Gastroesophageal sphincter (tissue), 4 donors: ENCODE measurements at regions not wholly inside any gene's neighbourhood (a gene's known extent, or its start where the extent isn't known, plus 50 kb on each side); places are given as distances from the start of the nearest gene placed in this dataset.

ENCODE experiments used
- ATAC-seq: fragments of 150-250 bp; one replicate; pipeline ENCODE4 v1.9.1; 2016; ENCODE audit warnings: mild to moderate bottlenecking, moderate library complexity
- H3K27ac ChIP-seq, 4 donors: fragments of 200-600 bp; sonication (generic) in 3 of 4; 1 replicate in 3 of 4; 2 replicates in 1 of 4; pipeline ENCODE4 v1.5.1; 2016 to 2019
- H3K27me3 ChIP-seq: fragments of 200-600 bp; sonication (generic); one replicate; pipeline ENCODE4 v1.5.1; 2019
- H3K36me3 ChIP-seq, 2 donors: fragments of 200-600 bp; sonication (generic); one replicate each; pipeline ENCODE4 v1.5.1; 2019; ENCODE audit warnings: control low read depth in 1 of 2
- H3K4me1 ChIP-seq, 3 donors: fragments of 200-600 bp; sonication (generic); 1 replicate in 2 of 3; 2 replicates in 1 of 3; pipeline ENCODE4 v1.5.1; 2016 to 2019; ENCODE audit warnings: control low read depth in 2 of 3
- H3K4me3 ChIP-seq, 2 donors: fragments of 200-600 bp; sonication (generic); one replicate each; pipeline ENCODE4 v1.5.1; 2019; ENCODE audit warnings: mild to moderate bottlenecking in 1 of 2, moderate library complexity in 1 of 2
- H3K9me3 ChIP-seq, 3 donors: fragments of 200-600 bp; sonication (generic); one replicate each; pipeline ENCODE4 v1.5.1; 2017 to 2019; ENCODE audit warnings: control low read depth in 2 of 3
- CTCF ChIP-seq, 4 experiments: fragments of 200-600 bp in 2 of 4; fragments of 450-650 bp in 2 of 4; sonication (generic) in 1 of 4; IDR thresholded peaks; one replicate each; pipeline ENCODE4 v1.5.1; 2017 to 2019; ENCODE audit warnings: antibody characterized with exemption in 4 of 4, mild to moderate bottlenecking in 2 of 4, moderate library complexity in 2 of 4
- EP300 ChIP-seq: sonication (generic); formaldehyde crosslinking; IDR thresholded peaks from one replicate; pipeline ENCODE4 v1.6.1; 2017; ENCODE audit warnings: antibody characterized with exemption, mild to moderate bottlenecking
- POLR2A ChIP-seq, 2 donors: fragments of 450-650 bp; IDR thresholded peaks; one replicate each; pipeline ENCODE4 v1.6.1; 2017; ENCODE audit warnings: antibody characterized with exemption in 2 of 2, mild to moderate bottlenecking in 2 of 2, moderate library complexity in 1 of 2
- POLR2AphosphoS5 ChIP-seq: sonication (generic); formaldehyde crosslinking; IDR thresholded peaks from one replicate; pipeline ENCODE4 v1.6.1; 2017; ENCODE audit warnings: antibody characterized with exemption
- WGBS, 2 donors: methylation state at CpG; one replicate each; pipeline ENCODE4 v1.1.5; 2018; ENCODE audit warnings: low coverage in 1 of 2; 5-methylcytosine and 5-hydroxymethylcytosine counted together

GRCh38 chr2:67918471-67918870, 144.3 kb downstream of the C1D start:
- no peak for ATAC-seq
- H3K27me3 ChIP-seq, result no peaks in the 10 kb centered on the region
- no peaks in the 10 kb centered on the region for H3K36me3 ChIP-seq
- H3K4me3 ChIP-seq, result no peak overlapping the region
- TF ChIP-seq EP300, result no peak
- TF ChIP-seq POLR2AphosphoS5, result no peak
- TF ChIP-seq POLR2A (IDR thresholded peaks at IDR 0.05), result no peak
- 60 to 75% methylated on average over 2 to 3 of the region's 3 CpGs for WGBS, 2 donors
- no peaks in the 10 kb centered on the region for H3K4me1 ChIP-seq
- H3K9me3 ChIP-seq, result no peaks in the 10 kb centered on the region
- no peak overlapping the region for H3K27ac ChIP-seq

- Histone ChIP-seq H3K4me3 (no peak overlapping the region), H3K36me3 (no peaks in the 10 kb centered on the region), H3K27ac (no peak overlapping the region), H3K9me3 (no peaks in the 10 kb centered on the region), H3K4me1 (no peaks in the 10 kb centered on the region), H3K27me3 (no peaks in the 10 kb centered on the region)
- 33% methylated on average over 1 of the region's 1 CpG; no CpG with 5 or more reads in 1 of the 2 donors for WGBS, 2 donors
- TF ChIP-seq POLR2A (IDR thresholded peaks at IDR 0.05), result no peak
- TF ChIP-seq EP300, result no peak
- TF ChIP-seq POLR2AphosphoS5, result no peak
- TF ChIP-seq CTCF (IDR thresholded peaks at IDR 0.05), result no peak
- ATAC-seq, result no peak
These were observed 143.3 kb downstream of the C1D start for GRCh38 chr2:67919490-67919889.

GRCh38 chr2:67922080-67922785, 140.6 kb downstream of the C1D start:
- no peaks in the 10 kb centered on the region for H3K4me1 ChIP-seq
- H3K27ac ChIP-seq, result no peak overlapping the region
- H3K4me3 ChIP-seq, result no peak overlapping the region
- no peaks in the 10 kb centered on the region for H3K9me3 ChIP-seq
- 33 to 58% methylated on average over 1 to 3 of the region's 4 CpGs for WGBS, 2 donors
- peaks cover 4% of the 10 kb centered on the region for H3K27me3 ChIP-seq
- ATAC-seq, result no peak
- no peaks in the 10 kb centered on the region for H3K36me3 ChIP-seq
- no peak for TF ChIP-seq POLR2AphosphoS5
- no peak for TF ChIP-seq CTCF (IDR thresholded peaks at IDR 0.05)
- no peak for TF ChIP-seq POLR2A (IDR thresholded peaks at IDR 0.05)
- TF ChIP-seq EP300, result no peak

GRCh38 chr2:67923696-67924095, 139.1 kb downstream of the C1D start:
- Histone ChIP-seq H3K27me3 (peaks cover 4% of the 10 kb centered on the region), H3K36me3 (no peaks in the 10 kb centered on the region), H3K9me3 (no peaks in the 10 kb centered on the region), H3K4me3 (no peak overlapping the region), H3K27ac (no peak overlapping the region), H3K4me1 (no peaks in the 10 kb centered on the region)
- WGBS, 2 donors, result 17 to 49% methylated on average over 1 to 4 of the region's 4 CpGs
- no peak for ATAC-seq
- no peak for TF ChIP-seq POLR2A (IDR thresholded peaks at IDR 0.05)
- TF ChIP-seq CTCF (IDR thresholded peaks at IDR 0.05), result no peak
- no peak for TF ChIP-seq POLR2AphosphoS5
- no peak for TF ChIP-seq EP300

- WGBS, 2 donors, result 53 to 86% methylated on average over 1 to 3 of the region's 3 CpGs
- TF ChIP-seq CTCF (IDR thresholded peaks at IDR 0.05) (no peak), EP300 (no peak), POLR2AphosphoS5 (no peak), POLR2A (IDR thresholded peaks at IDR 0.05) (no peak)
- H3K4me3 ChIP-seq, result no peak overlapping the region
These were observed 135.3 kb downstream of the C1D start for GRCh38 chr2:67927501-67927900.

More at GRCh38 chr2:67927501-67927900, 135.3 kb downstream of the C1D start:
- Histone ChIP-seq H3K27ac (no peak overlapping the region), H3K36me3 (no peaks in the 10 kb centered on the region), H3K27me3 (peaks cover 4% of the 10 kb centered on the region), H3K9me3 (no peaks in the 10 kb centered on the region), H3K4me1 (no peaks in the 10 kb centered on the region)
- no peak for ATAC-seq
